ENCODE measurements at regions not wholly inside any gene's neighbourhood (a gene's known extent, or its start where the extent isn't known, plus 50 kb on each side); places are given as distances from the start of the nearest gene placed in this dataset.

DNA sequence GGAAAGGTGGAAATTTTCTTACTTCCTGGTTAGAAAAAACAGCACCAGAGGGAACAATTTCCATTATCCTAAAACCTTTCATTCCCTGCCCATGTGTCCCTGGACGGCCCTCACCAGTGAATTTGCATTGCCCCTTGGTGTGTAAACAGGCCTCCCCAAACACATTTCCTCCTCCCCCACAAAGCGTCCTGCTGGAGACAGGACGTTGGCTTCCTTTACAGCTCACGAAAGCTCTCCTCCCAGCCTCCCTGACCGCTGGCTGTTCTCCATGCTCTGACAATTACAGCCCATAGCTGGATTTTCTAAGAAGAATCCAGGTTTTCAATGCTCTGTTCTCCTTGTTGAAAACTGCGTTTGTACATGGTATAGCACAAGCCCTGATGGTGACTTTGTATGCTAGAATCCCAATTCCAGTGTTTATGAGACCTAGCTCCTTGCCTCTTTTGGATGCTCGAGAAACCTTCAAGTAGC, 724.2 kb upstream of the CELF2 start:
- no peak overlapping the region for H3K4me3 ChIP-seq (ENCODE audit: low read depth, low read length)
- no peak for TF ChIP-seq CTCF (IDR thresholded peaks at IDR 0.05; ENCODE audit: borderline replicate concordance, insufficient read depth, low read depth, low read length)

DNA sequence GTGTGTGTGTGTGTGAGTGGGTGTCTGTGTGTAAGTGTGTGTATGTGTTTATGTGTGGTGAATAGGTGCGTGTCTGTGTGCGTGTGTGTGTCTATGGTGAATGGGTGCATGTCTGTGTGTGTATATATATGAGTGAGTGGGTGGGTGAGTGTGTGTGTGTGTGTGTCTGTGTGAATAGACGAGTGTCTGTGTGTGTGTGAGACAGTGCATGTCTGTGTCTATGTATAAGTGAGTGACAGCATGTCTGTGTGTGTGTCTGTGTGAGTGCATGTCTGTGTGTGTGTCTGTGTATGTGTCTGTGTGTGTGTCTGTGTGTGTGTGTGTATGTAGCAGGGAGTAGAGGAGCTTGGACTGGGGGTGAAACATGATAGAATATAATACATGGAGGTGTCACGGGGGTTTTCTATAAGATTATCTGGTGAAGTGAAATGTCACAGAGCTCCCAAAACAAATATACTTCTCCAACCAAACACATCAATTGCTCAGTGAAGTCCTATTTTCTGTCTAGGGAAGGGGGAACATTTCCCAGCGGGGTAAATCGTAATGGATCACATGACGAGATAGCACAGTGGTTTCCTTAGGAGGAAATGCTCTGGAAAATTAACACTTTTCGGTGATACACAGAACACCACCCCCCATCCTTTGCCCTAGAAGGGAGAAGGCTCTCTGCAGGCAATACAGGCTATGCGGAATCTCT, 723.3 kb upstream of the CELF2 start:
- TF ChIP-seq CTCF (IDR thresholded peaks at IDR 0.05; ENCODE audit: borderline replicate concordance, insufficient read depth, low read depth, low read length) = no peak
- H3K4me3 ChIP-seq (ENCODE audit: low read depth, low read length) = no peak overlapping the region

- TF ChIP-seq CTCF (IDR thresholded peaks at IDR 0.05; ENCODE audit: borderline replicate concordance, insufficient read depth, low read depth, low read length) = no peak
- no peak overlapping the region for H3K4me3 ChIP-seq (ENCODE audit: low read depth, low read length)
Measured at GRCh38 chr10:10294881-10295529, 722.7 kb upstream of the CELF2 start.

DNA sequence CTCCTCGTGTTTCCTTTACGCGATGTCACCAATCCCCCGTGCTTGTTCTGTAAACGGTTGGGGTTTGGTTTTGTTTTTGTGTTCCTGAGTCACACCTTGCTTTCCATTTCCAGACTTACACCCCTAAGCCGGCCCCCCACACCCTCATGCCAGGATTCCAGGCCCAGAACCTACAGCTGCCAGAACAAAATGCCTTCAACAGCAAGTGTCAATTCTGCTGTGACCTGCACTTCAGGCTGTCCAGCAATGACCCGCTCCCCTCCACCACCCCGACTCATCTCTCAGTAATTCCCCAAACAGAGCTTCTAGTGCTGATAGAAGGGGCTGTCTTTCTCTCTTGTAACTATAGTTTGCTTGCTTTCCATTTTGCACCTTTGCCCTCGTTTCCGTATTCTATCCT, 722.1 kb upstream of the CELF2 start:
- TF ChIP-seq CTCF (IDR thresholded peaks at IDR 0.05; ENCODE audit: borderline replicate concordance, insufficient read depth, low read depth, low read length) = no peak
- H3K4me3 ChIP-seq (ENCODE audit: low read depth, low read length) = no peak overlapping the region

DNA sequence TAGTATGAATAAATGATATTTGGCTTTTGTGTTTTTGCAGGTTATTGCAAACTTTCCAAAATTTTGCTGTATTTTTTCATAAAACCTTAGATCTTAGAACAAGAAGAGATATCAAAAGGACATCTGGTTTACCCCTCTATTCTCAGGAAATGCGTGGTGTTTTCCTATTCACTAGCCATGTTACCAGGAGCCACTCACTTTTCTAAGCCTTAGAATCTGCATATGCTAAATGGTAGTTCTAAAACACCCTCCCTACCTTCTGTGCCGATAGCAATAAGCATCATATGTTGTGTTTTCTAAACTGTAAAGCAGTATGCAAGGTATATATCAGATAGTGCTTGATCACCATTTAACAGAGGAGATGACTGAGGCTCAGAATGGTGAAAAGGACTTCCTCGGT, 715.0 kb upstream of the CELF2 start:
- H3K4me3 ChIP-seq (ENCODE audit: low read depth, low read length) = no peak overlapping the region
- TF ChIP-seq CTCF (IDR thresholded peaks at IDR 0.05; ENCODE audit: borderline replicate concordance, insufficient read depth, low read depth, low read length) = no peak

GRCh38 chr10:10307036-10307435, 710.6 kb upstream of the CELF2 start:
- no peak overlapping the region for H3K4me3 ChIP-seq (ENCODE audit: low read depth, low read length)
- TF ChIP-seq CTCF (IDR thresholded peaks at IDR 0.05; ENCODE audit: borderline replicate concordance, insufficient read depth, low read depth, low read length) = no peak

- H3K4me3 ChIP-seq (ENCODE audit: low read depth, low read length) = no peak overlapping the region
- TF ChIP-seq CTCF (IDR thresholded peaks at IDR 0.05; ENCODE audit: borderline replicate concordance, insufficient read depth, low read depth, low read length) = no peak
Measured at GRCh38 chr10:10307551-10307950, 710.1 kb upstream of the CELF2 start.

All from GM12875 (cell line).